Breast epithelium (tissue), 4 donors: ENCODE measurements at regions not wholly inside any gene's neighbourhood (a gene's known extent, or its start where the extent isn't known, plus 50 kb on each side); places are given as distances from the start of the nearest gene placed in this dataset.

ENCODE experiments used
- DNase-seq, 2 donors: peaks; one replicate each; pipeline ENCODE4 v3.0.0-alpha.2; 2019; ENCODE audit warnings: low spot score in 2 of 2
- H3K27ac ChIP-seq, 2 donors: fragments of 200-600 bp; sonication (generic) in 1 of 2; one replicate each; pipeline ENCODE4 v1.5.1; 2016 to 2019; ENCODE audit warnings: mild to moderate bottlenecking in 1 of 2
- H3K27me3 ChIP-seq, 2 donors: fragments of 200-600 bp; sonication (generic) in 1 of 2; one replicate each; pipeline versions ENCODE4 v1.5.1 to v1.6.0; 2017 to 2019; ENCODE audit warnings: control low read depth in 1 of 2, mild to moderate bottlenecking in 1 of 2
- H3K36me3 ChIP-seq: fragments of 200-600 bp; one replicate; pipeline ENCODE4 v1.5.1; 2019
- H3K4me1 ChIP-seq, 2 donors: fragments of 200-600 bp; sonication (generic); one replicate each; pipeline ENCODE4 v1.5.1; 2016 to 2019; ENCODE audit warnings: control low read depth in 1 of 2
- H3K4me3 ChIP-seq, 3 donors: fragments of 200-600 bp; sonication (generic); 1 replicate in 2 of 3; 2 replicates in 1 of 3; pipeline ENCODE4 v1.5.1; 2016 to 2019; ENCODE audit warnings: mild to moderate bottlenecking in 3 of 3, moderate library complexity in 2 of 3
- H3K9me3 ChIP-seq, 2 donors: fragments of 200-600 bp; sonication (generic) in 1 of 2; one replicate each; pipeline ENCODE4 v1.5.1; 2016 to 2019; ENCODE audit warnings: control low read depth in 1 of 2
- POLR2A ChIP-seq: fragments of 450-650 bp; IDR thresholded peaks from one replicate; pipeline ENCODE4 v1.6.1; 2016; ENCODE audit warnings: antibody characterized with exemption, mild to moderate bottlenecking, moderate library complexity
- POLR2AphosphoS5 ChIP-seq, 3 donors: sonication (generic); formaldehyde crosslinking; IDR thresholded peaks; one replicate each; pipeline ENCODE4 v1.6.1; 2017; ENCODE audit warnings: antibody characterized with exemption in 3 of 3
- intact Hi-C: fragments of 100-400 bp; cut with DNase I; formaldehyde crosslinking; loops from one replicate; pipeline ENCODE4 v1.15.1; 2023; ENCODE audit warnings: low total_unique reads
- TF ChIP-seq, protein P1 (sequence below), 3 donors: fragments of 450-650 bp; IDR thresholded peaks; one replicate each; pipeline ENCODE4 v1.5.1; 2016 to 2017; ENCODE audit warnings: antibody characterized with exemption in 3 of 3, mild to moderate bottlenecking in 3 of 3, moderate library complexity in 3 of 3

- Histone ChIP-seq H3K4me3 (no peak overlapping the region), H3K27ac (no peak overlapping the region), H3K4me1 (no peaks in the 10 kb centered on the region), H3K27me3 (no peaks in the 10 kb centered on the region), H3K36me3 (no peaks in the 10 kb centered on the region), H3K9me3 (no peaks in the 10 kb centered on the region)
- TF ChIP-seq POLR2AphosphoS5 (IDR thresholded peaks at IDR 0.05) (no peak), POLR2A (no peak)
- TF ChIP-seq, protein P1, sequence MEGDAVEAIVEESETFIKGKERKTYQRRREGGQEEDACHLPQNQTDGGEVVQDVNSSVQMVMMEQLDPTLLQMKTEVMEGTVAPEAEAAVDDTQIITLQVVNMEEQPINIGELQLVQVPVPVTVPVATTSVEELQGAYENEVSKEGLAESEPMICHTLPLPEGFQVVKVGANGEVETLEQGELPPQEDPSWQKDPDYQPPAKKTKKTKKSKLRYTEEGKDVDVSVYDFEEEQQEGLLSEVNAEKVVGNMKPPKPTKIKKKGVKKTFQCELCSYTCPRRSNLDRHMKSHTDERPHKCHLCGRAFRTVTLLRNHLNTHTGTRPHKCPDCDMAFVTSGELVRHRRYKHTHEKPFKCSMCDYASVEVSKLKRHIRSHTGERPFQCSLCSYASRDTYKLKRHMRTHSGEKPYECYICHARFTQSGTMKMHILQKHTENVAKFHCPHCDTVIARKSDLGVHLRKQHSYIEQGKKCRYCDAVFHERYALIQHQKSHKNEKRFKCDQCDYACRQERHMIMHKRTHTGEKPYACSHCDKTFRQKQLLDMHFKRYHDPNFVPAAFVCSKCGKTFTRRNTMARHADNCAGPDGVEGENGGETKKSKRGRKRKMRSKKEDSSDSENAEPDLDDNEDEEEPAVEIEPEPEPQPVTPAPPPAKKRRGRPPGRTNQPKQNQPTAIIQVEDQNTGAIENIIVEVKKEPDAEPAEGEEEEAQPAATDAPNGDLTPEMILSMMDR (IDR thresholded peaks at IDR 0.05): no peak
- intact Hi-C loops: no loop called here
- no peak for DNase-seq
Observed at GRCh38 chr4:187059895-187060294, 336.2 kb upstream of the FAT1 start.

GRCh38 chr4:187060551-187060950, 336.9 kb upstream of the FAT1 start:
- Histone ChIP-seq H3K9me3 (no peaks in the 10 kb centered on the region), H3K4me3 (no peak overlapping the region), H3K36me3 (no peaks in the 10 kb centered on the region), H3K4me1 (no peaks in the 10 kb centered on the region), H3K27ac (no peak overlapping the region), H3K27me3 (no peaks in the 10 kb centered on the region)
- no peak for DNase-seq
- TF ChIP-seq POLR2AphosphoS5 (IDR thresholded peaks at IDR 0.05) (no peak), POLR2A (no peak)
- TF ChIP-seq, protein P1 (IDR thresholded peaks at IDR 0.05): no peak
- intact Hi-C loops: no loop called here

DNA sequence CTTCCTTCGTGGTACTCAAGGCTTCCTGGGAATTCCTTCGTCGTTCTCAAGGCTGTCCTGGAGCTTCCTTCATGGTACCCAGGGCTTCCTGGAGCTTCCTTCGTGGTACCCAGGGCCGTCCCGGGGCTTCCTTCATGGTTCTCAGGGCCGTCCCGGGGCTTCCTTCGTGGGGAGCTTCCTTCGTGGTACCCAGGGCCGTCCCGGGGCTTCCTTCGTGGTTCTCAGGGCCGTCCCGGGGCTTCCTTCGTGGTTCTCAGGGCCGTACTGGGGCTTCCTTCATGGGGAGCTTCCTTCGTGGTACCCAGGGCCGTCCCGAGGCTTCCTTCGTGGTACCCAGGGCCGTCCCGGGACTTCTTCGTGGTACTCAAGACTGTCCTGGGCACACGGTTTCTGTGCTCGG, 339.6 kb upstream of the FAT1 start:
- DNase-seq: no peak
- TF ChIP-seq POLR2AphosphoS5 (IDR thresholded peaks at IDR 0.05) (no peak), POLR2A (no peak)
- TF ChIP-seq, protein P1 (IDR thresholded peaks at IDR 0.05): no peak
- Histone ChIP-seq H3K4me1 (no peaks in the 10 kb centered on the region), H3K27ac (no peak overlapping the region), H3K36me3 (no peaks in the 10 kb centered on the region), H3K9me3 (no peaks in the 10 kb centered on the region), H3K27me3 (no peaks in the 10 kb centered on the region), H3K4me3 (no peak overlapping the region)
- intact Hi-C loops: no loop called here

DNA sequence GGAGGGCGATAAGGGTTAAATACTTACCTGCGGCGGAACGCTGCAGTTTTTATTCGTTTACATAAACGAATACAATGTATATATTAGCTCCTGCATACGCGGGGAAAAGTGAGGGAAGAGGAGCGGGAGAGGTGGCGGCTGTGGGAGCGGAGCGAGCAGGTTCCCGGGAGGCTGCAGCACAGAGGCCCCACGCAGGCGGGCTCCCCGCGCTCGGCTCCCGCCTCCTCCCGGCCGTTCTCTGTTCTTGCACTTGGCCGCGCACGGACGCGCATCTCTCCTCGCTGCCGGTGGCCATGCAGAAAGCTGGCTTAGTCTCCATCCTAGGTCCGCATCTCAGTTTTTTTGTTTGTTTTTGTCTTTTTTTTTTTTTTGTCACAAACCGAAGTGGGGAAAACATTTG, 340.4 kb upstream of the FAT1 start:
- Histone ChIP-seq H3K27ac (no peak overlapping the region), H3K27me3 (no peaks in the 10 kb centered on the region), H3K36me3 (no peaks in the 10 kb centered on the region), H3K4me1 (no peaks in the 10 kb centered on the region), H3K4me3 (no peak overlapping the region), H3K9me3 (no peaks in the 10 kb centered on the region)
- no peak for DNase-seq
- intact Hi-C loops: no loop called here
- TF ChIP-seq POLR2A: no peak

DNA sequence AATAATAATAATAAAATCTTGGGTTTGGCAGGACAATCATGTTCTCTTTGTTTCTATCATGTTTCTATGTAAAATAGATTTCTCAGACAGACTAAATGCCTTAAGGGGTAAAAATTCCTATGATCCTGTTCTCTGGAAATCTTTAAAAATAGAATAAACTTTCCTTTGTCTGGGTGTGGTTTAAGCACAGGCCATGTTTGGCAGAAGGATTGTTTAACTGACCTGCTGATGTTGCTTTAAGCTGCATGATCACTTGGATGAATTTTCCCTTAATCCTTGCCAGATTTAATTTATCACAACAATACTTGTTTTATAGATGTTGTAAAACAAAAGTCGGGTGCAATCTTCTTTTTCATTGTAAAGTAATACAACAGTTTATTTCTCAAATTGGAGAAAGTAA, 341.7 kb upstream of the FAT1 start:
- no peak for TF ChIP-seq POLR2A
- TF ChIP-seq POLR2AphosphoS5 (IDR thresholded peaks at IDR 0.05): no peak
- TF ChIP-seq, protein P1 (IDR thresholded peaks at IDR 0.05): no peak
- no peaks in the 10 kb centered on the region for H3K9me3 ChIP-seq
- intact Hi-C loops: no loop called here

DNA sequence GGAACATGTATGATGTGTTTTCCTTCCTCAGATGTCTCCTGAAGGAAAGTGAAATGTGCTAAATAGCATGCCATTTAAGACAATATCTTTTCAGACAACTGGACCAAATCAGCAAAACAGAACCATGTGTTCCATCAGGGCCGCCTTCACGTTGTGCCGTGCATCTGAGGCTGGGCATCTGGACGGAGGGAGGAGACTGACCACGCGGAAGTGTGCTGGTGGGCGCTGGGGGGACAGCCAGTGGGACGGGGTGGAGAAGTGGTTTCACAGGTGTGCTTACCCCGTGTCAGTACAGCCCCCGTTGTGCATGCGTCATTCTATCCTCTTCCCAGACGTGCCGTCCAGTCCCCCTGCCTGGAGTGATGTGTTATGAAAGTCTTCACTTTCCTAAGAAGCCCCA, 342.1 kb upstream of the FAT1 start:
- no peak overlapping the region for H3K4me3 ChIP-seq
- intact Hi-C loops: no loop called here
- no peaks in the 10 kb centered on the region for H3K27me3 ChIP-seq
- TF ChIP-seq POLR2AphosphoS5 (IDR thresholded peaks at IDR 0.05): no peak
- H3K36me3 ChIP-seq: no peaks in the 10 kb centered on the region
- H3K27ac ChIP-seq: no peak overlapping the region
- no peaks in the 10 kb centered on the region for H3K9me3 ChIP-seq
- DNase-seq: no peak
- H3K4me1 ChIP-seq: no peaks in the 10 kb centered on the region

More for the DNA sequence above, 341.7 kb upstream of the FAT1 start:
- Histone ChIP-seq H3K4me1 (no peaks in the 10 kb centered on the region), H3K36me3 (no peaks in the 10 kb centered on the region), H3K4me3 (no peak overlapping the region), H3K27me3 (no peaks in the 10 kb centered on the region), H3K27ac (no peak overlapping the region)
- DNase-seq: no peak
